LNCAP (cell line): ENCODE measurements at regions not wholly inside any gene's neighbourhood (a gene's known extent, or its start where the extent isn't known, plus 50 kb on each side); places are given as distances from the start of the nearest gene placed in this dataset.

ENCODE experiments used
- CTCF ChIP-seq: fragments of 450-650 bp; IDR thresholded peaks from 2 replicates; pipeline ENCODE4 v1.5.1; 2017; ENCODE audit warnings: mild to moderate bottlenecking

- TF ChIP-seq CTCF: no peak
These were observed 141.5 kb upstream of the ARID2 start for GRCh38 chr12:45587877-45588533.

GRCh38 chr12:45590646-45591045, 138.9 kb upstream of the ARID2 start:
- no peak for TF ChIP-seq CTCF

- TF ChIP-seq CTCF: no peak
These were observed 137.9 kb upstream of the ARID2 start for GRCh38 chr12:45591635-45592034.

- no peak for TF ChIP-seq CTCF
These were observed 133.1 kb upstream of the ARID2 start for GRCh38 chr12:45596366-45596765.

- TF ChIP-seq CTCF: no peak
These were observed 131.2 kb upstream of the ARID2 start for GRCh38 chr12:45598336-45598735.

- TF ChIP-seq CTCF: no peak
These were observed 130.7 kb upstream of the ARID2 start for GRCh38 chr12:45598761-45599160.

- no peak for TF ChIP-seq CTCF
These were observed 130.3 kb upstream of the ARID2 start for GRCh38 chr12:45599196-45599595.

- TF ChIP-seq CTCF: no peak
These were observed 128.1 kb upstream of the ARID2 start for GRCh38 chr12:45601390-45601789.
